GM18873 (cell line): ENCODE measurements at regions not wholly inside any gene's neighbourhood (a gene's known extent, or its start where the extent isn't known, plus 50 kb on each side); places are given as distances from the start of the nearest gene placed in this dataset.

Experiments used
- ATAC-seq: cut with Tn5 transposase; IDR thresholded peaks from one replicate; pipeline ENCODE4 v1.9.1; 2021; ENCODE audit warnings: mild to moderate bottlenecking, moderate library complexity, moderate number of reproducible peaks; ENCODE audit not compliant: unreplicated experiment, low FRiP score

DNA sequence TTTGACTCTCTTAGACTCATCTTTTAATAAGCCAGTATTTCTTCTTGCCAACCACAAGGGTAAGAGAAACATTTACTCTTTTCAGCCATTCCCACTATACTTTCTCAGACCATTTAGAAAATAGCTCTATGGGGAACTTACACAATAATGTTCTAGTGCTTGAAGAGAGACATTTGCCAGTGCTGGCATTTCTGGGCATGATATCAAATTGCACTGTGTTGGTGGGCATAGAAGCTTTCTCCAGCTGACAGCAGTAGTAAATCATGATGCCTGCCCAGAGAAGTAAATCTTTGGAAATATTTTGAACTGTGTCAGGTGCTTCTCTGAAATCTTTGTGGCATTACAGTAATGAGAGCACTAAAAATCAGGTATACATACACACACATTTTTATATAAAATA, 346.6 kb downstream of the CBLN2 start:
- no peak for ATAC-seq

DNA sequence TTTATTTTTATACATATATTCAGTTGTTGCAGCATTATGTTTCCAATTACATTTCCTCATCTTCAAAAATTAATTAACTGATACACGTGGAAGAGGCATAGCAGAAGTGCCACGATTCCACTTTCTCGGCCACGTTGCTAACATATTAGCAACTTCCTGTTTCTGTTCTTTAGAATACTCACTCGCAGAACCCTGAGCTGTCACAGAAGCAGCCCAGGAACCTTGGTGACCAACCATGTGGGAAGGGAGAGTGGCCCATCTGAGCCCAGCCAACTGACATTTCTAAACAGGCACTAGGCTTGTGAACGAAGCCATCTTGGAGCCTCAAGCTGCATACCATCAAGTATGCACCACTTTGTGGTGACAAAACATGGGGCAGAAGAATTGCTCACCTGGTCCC, 350.1 kb downstream of the CBLN2 start:
- no peak for ATAC-seq

DNA sequence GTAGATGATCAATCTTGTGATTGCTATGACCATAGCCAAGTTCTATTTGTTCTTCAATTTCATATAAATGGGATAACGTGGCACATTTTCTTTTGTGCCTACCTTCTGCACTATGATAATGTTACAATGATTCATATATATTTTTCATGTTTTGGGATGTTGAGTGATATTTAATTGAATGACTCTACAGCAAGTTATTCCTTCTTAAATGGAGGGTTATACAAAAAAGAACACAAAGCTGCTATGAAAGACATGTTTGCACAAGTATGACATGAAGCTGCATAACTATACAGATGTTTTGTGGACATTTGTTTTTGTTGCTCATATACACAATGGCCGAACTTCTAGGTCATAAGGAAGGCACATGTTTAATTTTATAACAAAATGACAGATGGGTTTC, 356.2 kb downstream of the CBLN2 start:
- ATAC-seq: no peak

DNA sequence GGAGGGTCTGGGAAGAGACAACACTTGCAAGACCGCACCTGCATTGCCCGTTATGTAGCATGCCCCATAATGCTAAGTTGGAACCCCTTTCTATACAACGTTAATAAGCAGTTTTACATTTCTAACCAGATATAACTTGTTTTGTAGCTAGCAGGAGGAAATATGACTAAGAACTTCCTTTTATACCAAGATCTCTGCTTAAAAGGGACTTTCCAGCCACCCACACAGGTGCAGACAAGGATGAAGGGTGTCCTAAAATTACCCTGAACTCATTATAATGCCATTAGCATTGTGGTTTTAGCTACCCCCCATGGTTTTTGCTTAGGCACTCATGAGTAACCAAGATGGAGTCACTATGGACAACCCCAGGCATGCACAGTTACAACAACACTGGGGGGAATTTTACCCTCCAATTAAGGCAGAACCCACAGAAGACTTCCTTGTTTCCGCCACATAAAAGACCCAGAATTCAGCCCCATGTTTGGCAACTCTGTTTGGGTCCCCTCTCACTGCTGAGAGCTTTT, 362.8 kb downstream of the CBLN2 start:
- peak; percentile 97 for ATAC-seq

DNA sequence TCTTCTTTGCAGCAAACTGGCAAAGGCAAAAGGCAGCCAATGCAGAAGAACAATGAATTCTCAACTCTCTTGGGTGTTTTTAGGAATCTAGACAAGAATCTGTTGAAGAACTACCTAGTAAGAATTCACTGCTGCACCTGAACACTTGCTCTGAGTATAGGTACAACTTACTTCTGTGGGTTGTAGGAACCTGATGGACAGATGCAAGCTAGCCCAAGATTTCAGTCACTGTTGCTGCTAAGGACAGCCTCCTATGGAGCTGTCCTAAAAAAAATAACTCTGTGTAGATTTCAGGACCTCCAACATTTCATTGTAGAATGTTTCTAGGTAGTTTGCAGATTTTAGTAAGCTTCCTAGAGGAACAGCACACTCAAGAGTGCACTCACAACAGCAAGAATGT, 363.5 kb downstream of the CBLN2 start:
- ATAC-seq: peak; percentile 15

DNA sequence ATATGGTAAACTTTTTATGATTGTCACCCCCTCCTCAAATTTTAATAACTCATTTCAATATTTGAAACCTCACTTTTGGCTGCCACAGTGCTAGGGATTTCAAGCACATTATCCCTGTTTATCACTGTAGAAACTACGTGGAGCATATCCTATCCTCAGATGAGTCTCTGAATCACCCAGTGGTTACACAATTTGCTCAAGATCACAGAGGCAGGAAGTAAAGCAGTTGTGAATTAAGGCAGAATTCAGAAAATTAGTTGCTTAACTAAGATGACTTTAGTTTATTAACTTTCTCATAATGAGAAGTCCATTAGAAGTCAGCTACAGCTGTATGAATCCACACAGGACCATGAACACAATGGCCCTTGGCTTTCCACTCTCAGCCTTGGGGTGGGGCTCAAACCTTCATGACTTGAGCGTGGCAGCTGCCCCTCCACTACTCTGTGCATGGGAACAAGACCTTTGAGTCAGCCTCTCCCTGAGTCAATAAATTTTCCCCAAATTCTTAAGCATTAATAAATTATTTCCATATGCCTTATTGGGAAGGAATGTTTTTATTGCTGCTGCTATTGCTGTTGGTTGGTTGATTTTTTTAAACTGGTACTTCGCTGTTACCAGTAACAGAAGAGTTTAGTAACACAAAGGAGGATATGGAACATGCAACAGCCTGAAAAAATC, 369.0 kb downstream of the CBLN2 start:
- ATAC-seq: no peak

DNA sequence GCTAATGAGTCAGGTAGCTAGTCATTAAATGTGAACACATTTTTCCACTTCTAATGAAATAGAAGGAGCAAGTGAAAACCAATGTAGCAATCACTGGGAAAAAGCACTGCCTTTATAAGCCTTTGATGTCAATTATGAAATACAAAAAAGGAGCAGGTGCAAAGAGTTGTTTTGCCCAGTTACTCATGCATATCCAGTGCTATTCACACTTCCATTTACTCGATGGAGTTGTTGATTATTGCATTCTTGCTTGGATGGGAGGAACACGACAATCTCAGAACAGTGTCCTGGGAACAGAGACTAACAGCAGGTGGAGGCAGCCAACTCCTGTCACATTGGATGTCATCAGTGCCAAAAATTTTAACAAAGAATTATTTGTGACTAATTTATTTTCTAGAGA, 372.5 kb downstream of the CBLN2 start:
- no peak for ATAC-seq

DNA sequence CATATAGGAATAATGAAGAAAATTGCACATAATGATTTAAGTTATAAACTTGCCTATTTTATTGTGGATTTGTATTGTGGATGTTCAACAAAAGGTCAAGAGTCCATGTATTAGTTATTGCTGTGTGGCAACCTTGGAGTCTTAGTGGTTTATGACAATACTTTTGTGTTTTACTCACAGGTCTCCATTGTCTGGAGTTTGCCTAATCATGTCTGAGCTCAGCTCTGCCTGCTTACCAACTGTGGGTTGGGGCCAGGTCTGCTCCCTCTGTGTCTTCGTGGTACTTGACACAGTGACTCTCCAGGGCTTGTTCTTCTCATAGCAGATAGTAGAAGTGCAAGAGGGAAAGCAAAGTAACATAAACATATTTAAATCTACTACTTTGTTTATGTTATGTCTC, 382.5 kb downstream of the CBLN2 start:
- no peak for ATAC-seq

DNA sequence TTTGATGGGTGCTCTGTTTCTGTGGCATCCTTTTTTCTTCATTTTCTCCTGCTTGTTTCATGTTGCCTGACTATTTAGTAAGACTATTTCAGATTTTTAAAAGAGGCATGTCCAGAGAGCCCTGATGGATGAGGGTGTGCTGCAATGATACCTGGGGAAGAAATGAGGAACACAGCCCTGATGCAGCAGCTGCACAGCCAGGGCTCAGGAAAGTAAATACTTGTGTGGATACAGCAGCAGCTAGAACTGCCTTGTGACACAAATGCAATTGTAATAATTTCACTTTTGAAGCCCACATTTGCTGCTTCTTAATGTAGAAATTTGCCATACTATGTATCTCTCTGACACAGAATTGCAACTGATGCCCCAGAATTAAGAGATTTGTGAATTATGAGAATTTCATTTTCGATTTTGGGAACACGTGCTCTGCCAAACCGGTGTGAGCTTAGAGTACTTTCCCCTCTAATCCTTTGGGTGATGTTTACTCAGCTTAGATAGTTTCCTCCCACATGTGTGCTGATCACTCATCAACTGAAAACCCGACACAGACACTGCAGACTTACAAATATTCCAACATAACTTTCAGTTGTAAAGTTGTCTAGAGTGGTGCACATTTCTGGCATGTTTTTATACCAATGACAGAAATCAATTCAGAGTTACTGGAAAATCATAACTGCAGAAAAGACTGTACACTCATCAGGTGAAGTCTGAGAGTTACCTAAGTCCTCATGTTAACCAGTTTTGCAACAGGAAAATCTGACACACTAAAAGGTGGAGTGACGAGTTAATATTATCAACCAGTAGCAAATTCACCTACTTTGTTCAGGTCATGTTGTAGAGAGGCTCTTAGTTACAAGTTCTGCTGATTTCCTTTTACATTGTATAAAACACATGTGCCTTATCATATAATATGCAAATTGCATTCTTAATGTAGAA, 383.4 kb downstream of the CBLN2 start:
- peak; percentile 95 for ATAC-seq

DNA sequence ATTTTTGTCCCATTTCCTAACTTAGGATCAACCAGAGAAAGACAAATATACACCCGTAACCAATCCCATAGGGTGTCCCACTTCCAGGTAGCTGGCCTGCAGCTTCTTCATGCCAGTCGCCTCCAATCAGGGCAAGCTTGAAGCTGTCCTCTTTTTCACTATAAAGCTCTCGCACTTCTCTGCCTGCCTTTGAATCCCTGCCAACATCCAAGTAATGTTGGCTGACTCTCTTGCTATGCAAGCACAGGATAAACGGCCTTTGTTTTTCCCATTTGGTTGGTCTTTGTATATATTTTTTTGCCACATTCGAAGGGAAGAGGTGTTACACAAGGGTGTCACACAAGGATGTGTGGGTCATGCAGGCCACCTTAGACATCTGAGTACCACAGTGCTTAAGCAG, 388.8 kb downstream of the CBLN2 start:
- no peak for ATAC-seq

DNA sequence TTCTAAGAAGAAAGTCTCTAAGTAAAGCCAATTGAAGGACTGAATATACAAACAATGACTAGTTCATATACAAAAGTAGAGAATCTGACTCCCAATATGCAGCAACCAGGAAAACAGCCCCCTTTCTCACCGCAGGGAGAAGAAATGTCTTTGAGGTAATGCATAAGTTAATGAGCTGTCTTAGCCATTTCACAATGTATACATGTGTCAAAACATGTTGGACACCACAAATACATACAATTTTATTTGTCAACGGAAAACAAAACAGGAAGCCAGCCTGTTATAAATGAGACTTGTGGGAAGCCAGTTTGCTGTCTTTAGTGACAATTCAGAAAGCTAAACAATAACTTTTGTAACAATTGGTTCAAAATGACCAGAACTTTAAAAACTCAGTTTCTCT, 389.2 kb downstream of the CBLN2 start:
- ATAC-seq: no peak

DNA sequence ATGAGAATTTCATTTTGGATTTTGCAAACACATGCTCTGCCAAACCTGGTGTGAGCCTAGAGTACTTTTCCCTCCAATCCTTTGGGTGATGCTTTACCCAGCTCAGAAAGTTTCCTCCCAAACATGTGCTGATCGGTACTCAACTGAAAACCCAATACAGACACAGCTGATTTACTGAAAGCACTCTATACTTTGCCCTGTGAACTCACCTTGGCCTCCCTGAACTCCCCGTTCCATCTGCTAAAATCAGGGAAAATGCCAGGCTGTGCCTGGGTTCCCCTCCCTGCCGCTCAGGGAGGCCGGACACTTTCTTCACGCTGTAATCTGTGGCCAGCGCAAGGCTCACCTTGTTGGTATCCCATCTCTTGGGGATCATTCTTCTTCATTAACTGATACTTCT, 391.2 kb downstream of the CBLN2 start:
- no peak for ATAC-seq

DNA sequence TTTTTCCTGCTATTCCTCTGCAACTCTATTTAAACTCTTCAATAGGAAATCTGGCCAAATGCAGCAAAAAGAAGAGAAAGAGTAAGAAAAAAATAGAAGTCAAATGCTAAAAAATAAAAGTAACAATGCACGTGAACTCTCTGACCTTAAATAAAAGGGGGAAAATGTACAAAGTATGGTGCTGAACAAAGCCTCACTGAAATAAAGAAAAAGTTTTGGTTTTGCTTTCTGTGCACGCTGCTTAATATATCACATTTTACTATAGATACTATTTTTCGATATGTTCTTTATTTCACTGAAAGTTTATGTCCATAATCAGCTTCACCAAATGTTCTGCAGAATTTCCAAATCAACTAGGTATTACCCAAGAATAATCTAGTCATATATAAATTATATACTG, 396.3 kb downstream of the CBLN2 start:
- no peak for ATAC-seq

DNA sequence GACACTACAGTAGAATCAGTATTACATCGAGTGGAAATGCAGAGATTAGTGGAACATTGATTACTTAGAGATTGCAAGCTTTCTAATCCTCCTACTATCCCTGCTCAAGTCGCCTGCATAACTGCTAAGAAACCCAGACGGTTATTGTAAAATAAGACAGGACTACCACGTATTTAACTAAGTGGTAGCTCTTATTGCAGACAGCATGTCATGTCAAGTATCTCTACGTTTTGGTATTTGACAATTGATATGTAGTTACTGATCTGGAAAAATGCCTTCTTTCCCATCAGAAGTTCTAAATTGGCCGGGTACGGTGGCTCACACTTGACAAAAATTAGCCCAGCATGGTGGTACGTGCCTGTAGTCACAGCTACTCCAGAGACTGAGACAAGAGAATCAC, 404.1 kb downstream of the CBLN2 start:
- no peak for ATAC-seq

DNA sequence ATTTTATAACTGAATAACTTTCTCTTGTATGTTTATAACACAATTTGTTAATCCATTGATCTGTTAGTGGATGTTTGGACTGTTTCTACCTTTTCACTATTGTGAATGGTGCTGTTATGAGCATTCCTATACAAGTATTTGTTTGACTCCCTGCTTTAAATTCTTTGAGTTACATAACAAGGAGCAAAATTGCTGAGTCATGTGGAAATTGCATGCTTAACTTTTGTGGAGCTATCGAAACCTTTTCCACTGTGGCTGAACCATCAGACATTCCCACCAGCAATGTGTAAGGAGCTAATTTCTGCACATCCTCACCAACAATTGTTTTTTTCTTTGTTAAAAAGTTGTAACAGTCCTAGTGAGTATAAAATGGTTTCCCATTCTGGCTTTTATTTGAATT, 415.5 kb downstream of the CBLN2 start:
- ATAC-seq: no peak

DNA sequence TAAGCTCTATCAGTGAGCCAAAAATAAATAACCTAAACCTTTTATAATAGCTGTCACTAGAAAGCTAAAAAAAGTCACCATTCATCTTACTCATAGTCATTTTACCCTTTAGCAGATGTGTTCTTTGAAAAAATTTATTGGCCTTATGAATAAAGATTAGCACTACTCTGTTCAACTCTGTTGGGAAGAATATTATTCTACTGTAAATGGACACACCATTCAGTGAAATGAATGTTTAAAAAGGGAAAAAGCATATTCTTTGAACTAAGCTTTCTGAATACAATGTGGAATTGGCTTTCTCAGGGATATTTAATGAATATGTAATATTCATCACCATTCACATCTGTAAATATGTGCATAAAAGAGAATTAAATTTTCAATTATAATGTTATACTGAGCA, 422.0 kb downstream of the CBLN2 start:
- ATAC-seq: no peak

DNA sequence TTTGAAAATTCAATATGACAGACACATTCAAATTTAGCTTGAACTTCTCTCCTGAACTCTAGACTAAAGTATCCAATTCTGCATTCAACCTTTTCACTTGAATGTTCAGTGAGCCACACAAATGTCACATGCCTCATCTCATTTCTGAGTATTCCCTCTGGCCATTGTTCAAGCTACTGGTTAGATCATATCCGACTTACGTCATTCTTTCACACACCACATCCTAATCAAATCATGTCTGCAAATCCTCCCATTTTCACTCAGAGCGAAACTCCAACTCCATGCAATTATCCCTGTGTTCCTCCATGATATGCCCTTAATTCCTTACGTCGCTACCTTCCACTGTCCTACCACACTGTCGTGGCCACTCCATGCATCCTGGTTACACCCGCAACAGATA, 425.1 kb downstream of the CBLN2 start:
- ATAC-seq: no peak

DNA sequence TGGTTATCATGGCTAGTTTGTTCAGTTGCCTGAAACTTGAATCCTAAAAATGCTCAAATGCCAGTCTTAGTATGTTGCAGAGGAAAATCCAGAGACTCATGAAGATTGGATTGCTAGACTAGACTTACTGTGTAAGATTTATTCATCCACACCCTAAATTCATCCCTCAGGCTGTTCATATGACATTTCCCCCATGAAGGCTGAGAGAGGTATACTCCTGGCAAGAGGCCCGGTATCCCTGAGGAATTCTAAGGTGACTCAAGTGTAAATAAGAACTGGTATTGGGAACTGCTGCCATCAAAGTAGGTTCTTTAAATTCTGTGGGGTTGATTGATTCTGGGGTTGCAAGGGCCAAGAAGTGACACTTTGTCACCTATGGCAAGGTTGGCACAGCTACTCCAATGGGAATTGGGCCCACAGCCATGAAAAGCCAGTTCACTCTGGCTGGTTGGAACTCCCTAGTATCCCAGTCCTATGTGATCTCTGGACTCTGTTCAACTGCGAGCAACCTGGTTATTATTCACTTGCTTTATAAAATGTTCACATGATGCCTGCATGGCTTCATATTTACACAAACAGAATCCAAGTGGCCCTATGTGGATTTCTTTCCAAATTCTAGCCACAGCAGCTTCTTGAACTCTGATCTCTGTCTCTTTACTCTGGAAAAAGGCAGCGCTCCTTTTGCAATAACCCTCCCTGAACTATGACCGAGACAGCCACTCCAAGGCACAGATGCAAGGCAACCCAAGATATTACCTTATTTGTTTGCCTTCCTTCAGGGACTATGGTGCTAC, 429.1 kb downstream of the CBLN2 start:
- no peak for ATAC-seq

DNA sequence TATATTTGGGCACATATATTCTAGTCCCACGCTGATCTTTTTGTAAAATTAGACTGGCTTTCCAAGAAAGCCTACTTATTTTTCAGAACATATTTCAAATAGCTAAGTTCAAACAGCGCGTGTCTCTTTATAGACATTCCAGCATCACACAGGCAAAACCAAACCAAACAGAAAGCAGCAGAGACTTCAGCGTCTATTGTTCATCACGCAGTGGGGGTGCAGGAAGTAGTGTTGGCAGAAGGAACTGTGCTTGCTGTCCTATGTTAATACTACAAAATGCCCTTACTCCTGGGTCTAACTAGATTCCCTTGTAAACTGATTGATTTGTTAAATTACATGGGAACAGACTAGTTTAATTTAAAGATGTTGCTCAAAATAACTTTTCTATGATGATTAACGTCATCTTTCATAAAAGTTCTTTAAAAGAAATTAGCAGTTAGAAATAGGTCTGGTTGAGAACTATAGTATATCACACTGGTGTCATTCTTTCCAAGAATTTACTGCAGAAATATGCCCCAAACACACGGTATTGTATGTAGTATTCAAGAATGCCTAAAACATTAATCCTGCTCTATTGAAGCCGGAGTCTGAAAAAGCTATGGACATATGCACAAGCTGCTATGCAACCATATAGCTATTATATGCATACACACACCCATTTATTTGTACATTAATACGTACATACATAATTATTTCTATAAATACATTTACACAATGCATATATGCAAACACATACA, 436.3 kb downstream of the CBLN2 start:
- ATAC-seq: no peak

DNA sequence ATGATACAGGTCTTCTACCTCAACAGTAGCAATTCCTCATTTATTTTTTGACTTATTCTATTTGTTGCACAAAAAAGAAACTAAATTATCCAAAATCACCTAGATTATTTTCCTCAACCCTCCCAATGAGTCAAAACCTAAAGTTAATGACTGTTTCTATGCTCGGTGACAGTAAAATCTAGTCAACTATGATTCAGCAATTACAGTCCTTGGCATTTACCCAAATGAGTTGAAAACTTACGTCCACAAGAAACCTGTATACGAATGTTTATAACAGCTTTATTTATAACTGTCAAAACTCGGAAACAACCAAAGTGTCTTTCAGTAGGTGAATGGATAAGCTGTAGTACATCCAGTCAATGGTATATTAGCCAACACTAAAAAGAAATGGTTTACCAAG, 439.3 kb downstream of the CBLN2 start:
- ATAC-seq: no peak
